Fibroblast of skin of abdomen (primary cell): ENCODE measurements at regions not wholly inside any gene's neighbourhood (a gene's known extent, or its start where the extent isn't known, plus 50 kb on each side); places are given as distances from the start of the nearest gene placed in this dataset.
A peak's percentile ranks its signal among the peaks of the same experiment; 100 is the strongest.
"Not testable (repeated sequence)": the region's sequence is repeated elsewhere in the genome, so short reads cannot be mapped to it uniquely, and the experiment has no call there.

Experiments
- DNase-seq: peaks from one replicate; pipeline ENCODE4 v3.0.0-alpha.2; 2013

DNA sequence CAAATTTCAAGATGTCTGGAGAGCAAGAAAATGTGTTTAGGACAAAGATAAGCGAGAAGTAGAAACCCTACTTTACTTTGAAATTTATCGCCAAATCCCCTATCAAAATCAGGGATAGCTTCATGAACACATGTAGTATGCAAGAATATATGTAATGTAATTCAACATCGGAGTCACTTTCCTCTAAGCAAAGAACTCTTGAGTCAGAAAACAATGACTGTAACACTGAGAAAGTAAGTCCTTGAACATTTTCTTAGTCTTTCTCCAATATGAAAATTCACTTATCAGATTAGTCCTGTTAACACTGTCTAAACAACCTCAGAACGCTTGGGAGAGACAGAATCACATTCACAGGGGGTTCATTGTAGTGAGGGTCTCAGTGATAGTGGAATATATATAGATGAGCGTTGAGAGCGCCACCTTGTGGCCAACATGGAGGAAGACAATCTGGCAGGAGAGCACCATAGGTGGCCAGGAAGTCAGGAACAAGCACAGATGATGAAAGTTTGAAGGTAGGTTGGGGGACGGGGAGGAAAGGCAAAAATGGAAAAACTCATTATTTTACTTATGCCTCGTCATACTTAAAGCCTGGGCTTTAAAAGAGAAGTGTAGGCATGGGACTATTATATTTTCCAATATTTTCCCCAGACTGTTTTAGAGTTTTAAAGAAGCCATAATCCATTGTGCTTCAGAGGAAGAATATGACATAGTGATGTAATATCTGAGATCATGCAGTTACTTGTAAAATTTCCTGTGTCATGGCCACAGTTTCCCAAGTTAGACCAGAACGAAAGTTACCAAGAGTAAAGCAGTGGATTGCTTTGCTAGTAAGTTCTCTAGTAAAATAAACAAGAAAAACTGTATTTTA lies 115.5 kb upstream of the GNAI1 start:
- peak; percentile 63 for DNase-seq

DNA sequence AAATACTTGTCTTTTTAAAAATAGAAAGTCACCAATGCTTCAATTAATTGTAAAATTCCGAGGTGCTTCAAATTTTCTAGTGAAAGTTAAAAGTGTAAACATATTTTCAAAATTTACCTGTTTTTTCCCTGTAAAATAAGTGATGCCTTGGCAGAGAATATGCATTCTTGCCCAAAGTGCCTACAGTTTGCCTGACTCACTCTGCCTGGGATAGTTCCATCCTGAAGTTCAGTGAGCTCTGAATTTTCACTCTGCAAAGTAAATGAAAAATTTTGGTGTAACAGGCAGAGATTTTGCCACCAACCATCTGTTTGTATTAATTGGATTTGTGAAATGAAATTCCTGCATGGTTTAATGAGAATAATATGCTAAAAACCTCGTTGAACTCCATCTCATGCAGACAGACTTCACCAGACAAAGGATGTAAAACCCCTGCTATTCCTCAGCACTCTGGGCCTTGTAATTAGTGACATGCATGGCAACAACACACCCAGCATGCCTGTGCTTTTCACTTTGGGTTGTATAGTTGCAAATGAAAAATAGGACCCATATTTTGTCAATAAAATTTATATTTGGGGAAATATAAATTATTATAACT lies 117.4 kb upstream of the GNAI1 start:
- no peak for DNase-seq

DNA sequence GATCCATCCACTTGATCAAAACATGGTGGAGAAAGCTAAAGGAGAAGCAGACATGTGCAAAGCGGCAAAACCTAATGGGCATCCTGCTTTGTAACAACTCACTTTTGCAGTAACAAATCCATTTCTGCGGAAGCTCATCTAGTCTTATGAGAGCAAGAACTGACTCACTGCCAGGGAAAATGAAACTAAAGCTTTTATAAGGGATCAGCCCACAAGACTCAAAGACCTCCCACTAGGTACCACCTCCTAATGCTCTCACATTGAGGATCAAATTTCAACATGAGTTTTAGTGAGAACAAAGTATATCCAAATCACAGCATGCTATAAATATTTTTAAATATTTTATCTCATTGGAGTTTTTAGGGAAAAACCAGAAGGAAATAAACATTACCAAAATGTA lies 120.1 kb upstream of the GNAI1 start:
- DNase-seq, result peak; percentile 61

DNA sequence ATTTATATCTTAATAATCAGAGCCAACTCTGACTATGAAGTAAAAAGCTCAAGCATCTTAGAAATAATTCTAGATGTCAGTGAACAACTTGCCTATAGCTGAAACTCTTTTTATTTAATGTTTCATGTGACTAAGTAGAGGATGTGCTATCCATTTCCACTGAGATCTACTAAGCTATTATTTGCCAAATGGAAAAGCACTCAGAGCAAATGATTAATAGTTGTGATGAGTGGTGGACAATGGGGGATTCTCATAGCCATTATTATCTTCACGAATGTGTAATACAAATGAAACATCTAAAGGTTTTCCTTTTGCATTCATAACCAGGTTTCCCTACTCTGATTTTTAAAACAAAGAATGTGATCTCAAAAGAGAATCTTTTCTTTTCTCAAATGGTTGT lies 126.6 kb upstream of the GNAI1 start:
- DNase-seq, result no peak

DNA sequence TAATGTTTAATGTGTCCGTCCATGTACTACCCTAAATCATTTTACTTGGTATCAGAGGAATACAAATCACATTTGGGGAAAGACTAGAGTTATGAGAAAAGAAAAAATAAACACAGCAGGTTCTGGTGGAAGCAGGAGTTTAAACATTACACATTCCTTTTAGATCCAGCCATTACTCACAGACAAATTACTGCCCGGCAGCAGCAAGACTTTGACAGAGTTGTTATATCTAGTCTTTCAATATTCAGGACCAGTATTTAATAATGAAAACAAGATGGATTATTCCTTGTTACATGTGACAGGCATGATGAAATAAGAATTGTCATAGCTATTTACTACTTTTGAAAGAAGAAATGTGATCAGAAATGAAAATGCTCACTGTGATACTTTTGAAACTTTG lies 131.8 kb upstream of the GNAI1 start:
- peak; percentile 23 for DNase-seq

DNA sequence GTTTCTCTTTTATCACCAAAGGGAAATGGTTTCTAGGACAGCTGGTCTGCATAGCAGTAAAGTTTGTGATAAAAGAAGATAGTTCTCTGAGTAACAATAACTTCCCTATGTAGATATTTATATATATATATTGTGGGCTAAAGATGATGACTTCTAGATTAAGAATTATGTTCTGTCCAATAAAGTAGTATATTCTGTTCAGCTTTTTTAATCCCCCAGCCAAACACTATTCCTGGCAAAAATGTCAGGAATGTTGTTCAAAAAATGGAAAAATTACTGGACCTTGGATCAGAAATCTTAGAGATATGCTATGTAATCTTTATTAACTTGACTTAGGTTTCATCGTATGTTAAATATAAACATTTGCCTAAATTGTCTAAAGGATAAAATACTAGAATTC lies 136.3 kb upstream of the GNAI1 start:
- DNase-seq, result peak; percentile 36

DNA sequence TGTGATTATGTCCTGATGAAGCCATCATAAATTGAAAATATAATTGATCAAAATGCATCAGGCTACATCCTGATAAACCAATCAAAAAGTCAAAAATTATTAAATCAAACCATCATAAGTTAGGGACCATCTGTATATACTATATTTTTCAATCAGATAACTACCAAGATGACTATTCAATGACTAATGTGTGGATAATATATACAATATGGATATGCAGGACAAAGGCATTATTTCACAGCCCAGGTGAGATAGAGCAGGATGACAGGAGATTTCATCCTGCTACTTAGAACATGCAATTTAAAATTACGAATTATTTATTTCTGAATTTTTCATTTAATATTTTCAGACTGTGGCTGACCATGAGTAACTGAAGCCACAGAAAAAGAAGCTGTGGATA lies 137.3 kb upstream of the GNAI1 start:
- DNase-seq, result no peak

DNA sequence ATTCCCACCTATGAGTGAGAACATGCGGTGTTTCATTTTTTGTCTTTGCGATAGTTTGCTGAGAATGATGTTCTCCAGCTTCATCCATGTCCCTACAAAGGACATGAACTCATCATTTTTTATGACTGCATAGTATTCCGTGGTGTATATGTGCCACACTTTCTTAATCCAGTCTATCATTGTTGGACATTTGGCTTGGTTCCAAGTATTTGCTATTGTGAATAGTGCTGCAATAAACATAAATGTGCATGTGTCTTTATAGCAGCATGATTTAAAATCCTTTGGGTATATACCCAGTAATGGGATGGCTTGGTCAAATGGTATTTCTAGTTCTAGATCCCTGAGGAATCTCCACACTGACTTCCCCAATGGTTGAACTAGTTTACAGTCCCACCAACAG lies 138.9 kb upstream of the GNAI1 start:
- not testable (repeated sequence) for DNase-seq

DNA sequence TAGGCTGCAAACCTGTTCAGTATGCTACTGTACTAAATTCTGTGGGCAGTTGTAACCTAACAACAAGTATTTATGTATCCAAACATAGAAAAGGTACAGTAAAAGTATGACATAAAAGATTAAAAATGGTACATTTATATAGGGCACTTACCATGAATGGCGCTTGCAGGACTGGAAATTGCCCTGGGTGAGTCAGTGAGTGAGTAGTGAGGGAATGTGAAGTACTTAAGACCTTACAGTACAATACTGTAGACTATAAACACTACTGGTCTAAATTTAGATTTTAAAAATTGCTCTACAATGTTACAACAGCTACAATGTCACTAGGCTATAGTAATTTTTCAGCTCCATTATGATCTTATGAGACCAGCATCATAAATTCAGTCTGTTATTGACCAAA lies 146.0 kb upstream of the GNAI1 start:
- DNase-seq, result peak; percentile 60

DNA sequence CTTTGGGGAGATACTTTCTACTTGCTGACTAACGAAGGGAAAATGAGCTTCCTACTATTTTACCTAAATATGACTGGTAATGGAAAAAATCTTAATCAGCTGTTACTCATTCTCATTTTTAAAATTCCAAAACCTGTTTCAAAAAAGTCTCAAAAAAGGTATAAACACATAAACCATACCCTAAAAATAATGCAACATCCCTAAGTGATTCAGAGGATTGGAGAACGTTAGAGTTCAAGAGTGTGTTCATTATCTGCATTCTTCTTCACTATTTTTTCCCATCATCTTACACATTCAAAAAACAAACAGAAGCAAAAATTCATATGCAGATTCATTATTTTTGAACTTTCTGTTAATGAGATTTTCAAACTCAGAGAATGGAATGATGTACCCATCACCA lies 150.4 kb upstream of the GNAI1 start:
- peak; percentile 62 for DNase-seq

DNA sequence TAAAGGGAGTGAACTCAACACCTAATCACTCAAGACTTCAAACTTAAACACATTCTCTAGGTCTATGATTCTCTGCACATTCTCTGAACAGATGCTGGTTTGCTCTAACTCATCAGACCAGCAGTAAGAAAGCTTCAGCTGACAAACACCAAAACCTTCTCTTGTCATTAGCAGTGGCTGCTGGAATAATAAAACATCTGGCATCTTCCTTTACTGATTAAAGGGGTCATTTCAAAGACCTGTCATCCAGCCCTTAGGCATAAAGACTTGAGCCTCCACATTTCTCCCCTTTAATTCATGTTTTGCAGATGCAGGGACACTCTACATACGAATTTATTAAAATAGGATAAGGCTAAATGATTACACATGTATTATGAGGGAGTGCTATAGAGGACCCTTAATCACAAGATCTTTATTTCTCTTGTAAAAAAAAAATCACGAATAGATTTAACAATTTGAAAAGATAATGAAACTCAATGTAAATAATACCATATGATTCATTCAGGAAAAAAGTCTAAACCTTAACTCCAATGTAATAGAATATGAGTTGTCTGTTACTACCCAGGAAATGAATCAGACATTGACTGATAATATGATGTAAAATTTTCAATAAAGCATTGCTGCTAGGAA lies 152.4 kb upstream of the GNAI1 start:
- DNase-seq, result peak; percentile 88

DNA sequence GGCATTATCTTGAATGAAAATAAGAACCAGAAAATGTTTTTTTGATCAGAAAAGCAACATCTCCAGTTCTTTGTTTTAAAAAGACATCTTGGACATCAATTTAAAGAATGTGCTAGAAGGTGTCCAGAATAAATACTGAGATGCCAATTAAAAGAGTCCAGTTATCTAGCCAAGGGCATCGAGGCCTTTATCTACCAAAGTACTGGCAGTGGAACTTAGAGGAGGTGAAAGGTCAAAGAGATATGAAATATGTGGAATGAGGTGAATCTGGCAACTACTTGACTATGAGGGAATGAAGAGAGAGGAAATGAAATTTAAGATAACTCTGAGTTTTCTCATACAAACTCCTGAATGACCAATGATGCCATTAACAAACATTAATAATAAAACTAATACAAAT lies 154.3 kb upstream of the GNAI1 start:
- DNase-seq, result no peak

DNA sequence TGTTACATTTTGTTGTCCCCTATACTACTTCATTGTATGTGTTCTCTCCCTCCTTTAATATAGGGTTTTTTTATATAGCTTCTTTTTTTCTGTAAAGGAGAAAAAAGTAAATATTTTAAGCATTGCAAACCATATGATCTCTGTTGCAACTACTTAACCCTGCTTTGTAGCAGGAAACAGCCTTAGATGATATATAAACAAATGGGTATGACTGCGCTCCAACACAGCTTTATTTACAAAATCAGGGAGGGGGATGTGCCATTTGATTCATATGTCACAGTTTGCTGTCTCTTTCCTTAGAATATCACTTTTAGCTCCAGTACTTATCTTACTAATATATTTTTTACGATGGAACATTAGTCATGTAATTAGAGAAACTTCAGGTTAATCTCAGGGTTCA lies 155.2 kb upstream of the GNAI1 start:
- peak; percentile 44 for DNase-seq

DNA sequence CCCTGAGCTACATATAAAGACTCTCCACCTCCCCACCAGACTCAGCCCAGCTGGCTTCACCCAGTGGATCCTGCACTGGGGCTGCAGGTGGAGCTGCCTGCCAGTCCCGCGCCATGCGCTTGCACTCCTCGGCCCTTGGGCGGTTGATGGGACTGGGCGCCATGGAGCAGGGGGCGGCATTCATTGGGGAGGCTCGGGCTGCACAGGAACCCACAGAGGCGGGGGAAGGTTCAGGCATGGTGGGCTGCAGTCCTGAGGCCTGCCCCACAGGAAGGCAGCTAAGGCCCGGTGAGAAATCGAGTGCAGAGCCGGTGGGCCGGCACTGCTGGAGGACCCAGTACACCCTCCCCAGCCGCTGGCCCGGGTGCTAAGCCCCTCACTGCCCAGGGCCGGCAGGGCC lies 157.2 kb upstream of the GNAI1 start:
- DNase-seq, result no peak

DNA sequence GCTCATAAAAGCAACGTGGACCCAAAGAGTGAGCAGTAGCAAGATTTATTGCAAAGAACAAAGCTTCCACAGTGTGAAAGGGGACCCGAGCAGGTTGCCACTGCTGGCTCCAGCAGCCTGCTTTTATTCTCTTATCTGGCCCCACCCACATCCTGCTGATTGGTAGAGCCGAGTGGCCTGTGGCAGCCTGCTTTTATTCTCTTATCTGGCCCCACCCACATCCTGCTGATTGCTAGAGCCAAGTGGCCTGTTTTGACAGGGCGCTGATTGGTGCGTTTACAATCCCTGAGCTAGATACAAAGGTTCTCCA lies 158.0 kb upstream of the GNAI1 start:
- not testable (repeated sequence) for DNase-seq

DNA sequence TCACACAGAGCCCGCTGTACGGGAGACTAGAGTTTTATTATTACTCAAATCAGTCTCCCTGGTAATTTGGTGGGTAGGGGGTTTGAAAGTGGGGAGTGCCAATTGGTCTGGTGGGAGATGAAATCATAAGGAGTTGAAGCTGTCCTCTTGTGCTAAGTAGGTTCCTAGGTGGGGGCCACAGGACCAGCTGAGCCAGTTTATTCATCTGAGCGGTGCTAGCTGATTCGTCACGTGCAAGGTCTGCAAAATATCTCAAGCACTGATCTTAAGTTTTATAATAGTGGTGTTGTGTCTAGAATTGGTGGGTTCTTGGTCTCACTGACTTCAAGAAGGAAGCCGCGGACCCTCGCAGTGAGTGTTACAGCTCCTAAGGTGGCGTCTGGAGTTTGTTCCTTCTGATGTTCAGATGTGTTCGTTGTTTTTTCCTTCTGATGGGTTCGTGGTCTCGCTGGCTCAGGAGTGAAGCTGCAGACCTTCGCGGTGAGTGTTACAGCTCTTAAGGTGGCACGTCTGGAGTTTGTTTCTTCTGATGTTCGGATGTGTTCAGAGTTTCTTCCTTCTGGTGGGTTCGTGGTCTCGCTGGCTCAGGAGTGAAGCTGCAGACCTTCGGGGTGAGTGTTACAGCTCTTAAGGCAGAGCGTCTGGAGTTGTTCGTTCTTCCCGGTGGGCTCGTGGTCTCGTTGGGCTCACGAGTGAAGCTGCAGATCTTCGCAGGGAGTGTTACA lies 158.5 kb upstream of the GNAI1 start:
- not testable (repeated sequence) for DNase-seq

DNA sequence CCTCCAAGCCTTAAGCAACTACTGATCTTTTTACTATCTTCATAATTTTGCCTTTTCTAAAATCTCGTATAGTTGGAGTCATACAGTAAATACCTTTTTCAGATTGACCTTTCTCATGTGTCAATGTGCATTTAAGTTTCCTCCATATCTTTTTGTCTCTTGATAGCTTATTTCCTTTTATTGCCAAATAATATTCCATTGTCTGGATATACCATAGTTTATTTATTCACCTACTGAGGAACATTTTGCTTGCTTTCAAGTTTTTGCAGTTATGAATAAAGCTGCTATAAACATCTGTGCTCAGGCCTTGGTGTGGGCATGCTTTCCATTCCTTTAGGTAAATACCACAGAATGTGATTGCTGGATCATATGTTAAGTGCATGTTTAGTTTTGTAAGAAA lies 161.2 kb upstream of the GNAI1 start:
- no peak for DNase-seq

DNA sequence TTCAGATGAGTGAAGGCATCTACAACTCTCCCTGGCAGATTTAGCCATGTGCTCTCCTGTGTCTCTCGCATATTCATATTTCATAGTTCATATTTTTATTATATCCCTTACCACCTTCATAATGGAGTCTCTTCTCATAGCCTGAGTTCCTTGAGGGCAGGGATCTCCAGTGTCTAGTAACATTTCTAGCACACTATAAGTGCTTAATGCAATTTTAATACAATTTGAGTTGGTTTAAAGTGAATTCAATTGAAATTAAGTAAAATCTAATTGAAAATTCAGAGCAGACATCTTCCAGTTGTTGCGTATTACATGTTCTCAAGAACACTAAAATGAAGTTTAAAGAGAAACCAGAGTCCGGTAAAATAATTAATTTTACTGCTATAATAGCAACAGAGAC lies 163.6 kb upstream of the GNAI1 start:
- DNase-seq, result no peak

DNA sequence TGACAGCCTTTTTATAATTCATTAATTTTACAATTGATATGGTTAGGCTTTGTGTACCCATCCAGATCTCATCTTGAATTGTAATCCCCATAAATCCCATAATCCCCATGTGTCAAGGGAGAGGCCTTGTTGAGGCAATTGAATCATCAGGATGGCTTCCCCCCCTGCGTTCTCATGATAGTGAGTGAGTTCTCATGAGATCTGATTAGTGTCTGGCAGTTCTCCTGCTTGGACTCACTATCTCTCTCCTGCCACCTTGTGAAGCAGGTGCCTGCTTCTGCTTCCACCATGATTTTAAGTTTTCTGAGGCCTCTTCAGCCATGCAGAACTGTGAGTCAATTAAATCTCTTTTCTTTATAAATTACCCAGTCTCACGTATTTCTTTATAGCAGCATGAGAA lies 165.7 kb upstream of the GNAI1 start:
- DNase-seq, result no peak

DNA sequence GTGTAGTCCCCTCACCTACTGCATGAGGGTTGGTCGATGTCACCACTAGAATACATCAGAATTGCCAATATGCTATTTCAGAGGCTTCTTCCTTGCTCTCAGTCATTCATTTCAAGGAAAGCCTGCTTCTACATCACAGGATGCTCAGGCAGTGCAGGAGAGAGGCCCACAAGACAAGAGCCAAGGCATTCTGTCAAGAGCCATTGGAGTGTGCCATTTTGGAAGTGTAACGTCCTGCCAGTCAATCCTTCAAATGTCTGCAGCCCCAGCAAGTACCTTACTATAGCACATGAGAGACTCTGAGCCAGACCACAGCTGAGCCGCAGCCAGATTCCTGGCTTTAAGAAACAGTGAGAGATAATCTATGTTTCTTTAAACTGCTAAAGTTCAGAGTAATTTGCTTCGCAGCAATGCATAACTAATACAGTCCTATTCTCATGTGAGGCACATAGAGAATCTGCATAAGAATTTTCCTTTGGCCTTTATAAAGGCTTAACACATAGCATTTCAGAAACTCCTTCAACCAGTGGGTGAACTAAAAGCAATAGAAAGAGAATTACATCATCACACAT lies 166.5 kb upstream of the GNAI1 start:
- DNase-seq, result peak; percentile 3

DNA sequence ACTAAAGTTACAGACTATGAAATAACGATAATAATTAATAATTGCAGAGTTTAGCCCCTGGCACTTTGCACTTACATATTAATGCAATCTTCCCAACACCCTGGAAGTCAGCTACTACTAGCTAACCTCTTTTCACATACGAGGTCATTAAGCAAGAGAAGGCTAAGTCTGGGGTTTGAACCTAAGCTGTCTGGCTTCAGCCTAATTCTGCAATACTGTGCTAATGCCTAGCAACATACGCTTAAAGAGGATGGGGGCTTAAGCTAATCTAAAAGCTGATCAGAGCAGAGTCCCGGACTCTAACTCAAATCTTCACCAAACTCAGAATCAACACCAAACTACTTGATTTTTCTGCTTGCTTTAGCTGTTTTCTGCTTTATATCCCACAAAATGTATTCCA lies 168.7 kb upstream of the GNAI1 start:
- DNase-seq, result no peak

DNA sequence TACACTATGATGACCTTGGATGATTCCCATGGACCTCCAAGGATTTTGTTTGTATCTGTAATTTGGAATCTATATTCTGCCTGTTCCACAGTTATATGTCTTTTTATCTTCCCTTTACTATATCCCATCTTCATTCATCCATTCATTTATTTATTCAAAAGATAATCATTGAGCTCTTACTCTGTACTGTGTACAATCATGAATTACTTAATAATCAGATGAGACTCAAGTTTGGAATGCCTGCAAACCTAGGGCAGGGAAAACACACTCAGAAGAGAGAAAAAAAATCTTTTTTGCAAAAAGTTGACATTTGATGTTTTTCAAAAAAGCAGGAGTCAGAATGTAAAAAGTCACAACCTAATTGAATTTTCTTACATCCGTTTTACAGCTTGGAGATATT lies 170.2 kb upstream of the GNAI1 start:
- DNase-seq, result no peak

DNA sequence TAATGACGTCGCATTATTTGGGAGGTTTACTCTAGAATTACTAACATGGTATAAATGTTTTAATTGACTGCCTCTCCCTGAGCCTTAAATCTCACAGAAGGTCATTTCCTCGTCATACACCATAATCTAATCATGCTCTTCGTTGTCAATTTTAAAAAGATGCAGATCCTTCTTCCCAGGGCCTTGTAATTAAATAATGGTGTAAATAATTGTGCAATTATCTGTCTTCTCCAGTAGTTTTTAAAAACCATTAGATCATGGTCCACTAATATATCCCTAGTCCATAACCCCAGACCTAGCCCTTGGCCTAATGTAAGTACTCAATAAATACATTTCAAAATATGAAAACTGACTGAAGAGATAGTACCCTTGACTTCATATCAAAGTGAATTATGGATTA lies 181.5 kb upstream of the GNAI1 start:
- DNase-seq, result no peak
